Transverse colon (tissue), 4 donors: ENCODE measurements at regions not wholly inside any gene's neighbourhood (a gene's known extent, or its start where the extent isn't known, plus 50 kb on each side); places are given as distances from the start of the nearest gene placed in this dataset.
"Not testable (repeated sequence)": the region's sequence is repeated elsewhere in the genome, so short reads cannot be mapped to it uniquely, and the experiment has no call there.

Experiments
- DNase-seq: peaks from one replicate; pipeline ENCODE4 v3.0.0-alpha.2; 2019
- H3K27ac ChIP-seq, 4 donors: fragments of 200-600 bp; sonication (generic); 2 replicates each; pipeline ENCODE4 v1.5.1; 2016 to 2018; ENCODE audit warnings: inconsistent platforms in 4 of 4
- H3K27me3 ChIP-seq: fragments of 200-600 bp; sonication (generic); 2 replicates; pipeline ENCODE4 v1.5.1; 2017; ENCODE audit warnings: inconsistent platforms
- H3K36me3 ChIP-seq, 4 donors: fragments of 200-600 bp; sonication (generic); 2 replicates each; pipeline ENCODE4 v1.5.1; 2017 to 2019; ENCODE audit warnings: inconsistent platforms in 4 of 4
- H3K4me1 ChIP-seq, 4 donors: fragments of 200-600 bp; sonication (generic); 2 replicates each; pipeline ENCODE4 v1.5.1; 2017 to 2020; ENCODE audit warnings: inconsistent platforms in 4 of 4
- H3K4me3 ChIP-seq, 4 donors: fragments of 200-600 bp; sonication (generic); 1 replicate in 1 of 4; 2 replicates in 3 of 4; pipeline versions ENCODE4 v1.5.1 to v1.6.1; 2017 to 2019; ENCODE audit warnings: inconsistent platforms in 4 of 4
- H3K9me3 ChIP-seq, 2 donors: fragments of 200-600 bp; sonication (generic); 2 replicates each; pipeline ENCODE4 v1.5.1; 2017 to 2019; ENCODE audit warnings: inconsistent platforms in 2 of 2
- EP300 ChIP-seq: sonication (generic); formaldehyde crosslinking; IDR thresholded peaks from one replicate; pipeline ENCODE4 v1.6.1; 2017; ENCODE audit warnings: antibody characterized with exemption, low read depth
- POLR2A ChIP-seq: fragments of 450-650 bp; IDR thresholded peaks from one replicate; pipeline ENCODE4 v1.6.1; 2016; ENCODE audit warnings: antibody characterized with exemption, mild to moderate bottlenecking, moderate library complexity
- POLR2AphosphoS5 ChIP-seq, 3 donors: sonication (generic); formaldehyde crosslinking; IDR thresholded peaks; one replicate each; pipeline ENCODE4 v1.6.1; 2016; ENCODE audit warnings: antibody characterized with exemption in 3 of 3
- WGBS, 2 donors: methylation state at CpG; one replicate each; pipeline ENCODE4 v1.1.5; 2018; ENCODE audit warnings: low coverage in 1 of 2; 5-methylcytosine and 5-hydroxymethylcytosine counted together
- in situ Hi-C, 4 donors: fragments of 200-750 bp; cut with MboI; loops; one replicate each; pipeline versions ENCODE4 v1.15.0 to v1.15.1; 2017; ENCODE audit warnings: low sequenced_read_pairs in 3 of 4, low pct_ligation_motif_present in 1 of 4, low pct_unique_long_range_greater_than_20kb in 1 of 4
- intact Hi-C: fragments of 100-400 bp; cut with DNase I; formaldehyde crosslinking; loops from one replicate; pipeline ENCODE4 v1.15.1; 2023; ENCODE audit warnings: low total_unique reads
- TF ChIP-seq, protein P1 (sequence below), 5 experiments: fragments of 200-600 bp in 3 of 5; fragments of 450-650 bp in 2 of 5; sonication (generic) in 3 of 5; IDR thresholded peaks; 1 replicate in 2 of 5; 2 replicates in 3 of 5; pipeline ENCODE4 v1.5.1; 2016 to 2017; ENCODE audit warnings: antibody characterized with exemption in 5 of 5, inconsistent platforms in 3 of 5, mild to moderate bottlenecking in 2 of 5, moderate library complexity in 1 of 5

DNA sequence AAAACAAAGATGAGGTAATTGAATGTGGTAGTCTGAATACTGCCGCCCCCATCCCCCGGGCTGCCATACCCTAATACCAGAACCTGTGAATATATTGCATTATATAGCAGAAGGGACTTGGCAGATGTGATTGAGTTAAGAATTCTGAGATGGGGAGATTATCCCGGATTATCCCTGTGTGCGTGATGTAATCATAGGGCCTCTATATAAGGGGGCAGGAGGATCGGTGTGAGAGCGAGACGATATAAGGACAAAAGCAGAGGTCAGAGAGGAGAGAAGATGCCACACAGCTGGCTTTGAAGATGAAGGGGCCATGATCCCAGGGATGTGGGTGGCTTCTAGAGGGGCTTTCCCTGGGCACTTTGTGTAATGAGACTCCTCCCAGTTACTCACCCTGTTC lies 101.7 kb upstream of the TLE1 start:
- DNase-seq = no peak

DNA sequence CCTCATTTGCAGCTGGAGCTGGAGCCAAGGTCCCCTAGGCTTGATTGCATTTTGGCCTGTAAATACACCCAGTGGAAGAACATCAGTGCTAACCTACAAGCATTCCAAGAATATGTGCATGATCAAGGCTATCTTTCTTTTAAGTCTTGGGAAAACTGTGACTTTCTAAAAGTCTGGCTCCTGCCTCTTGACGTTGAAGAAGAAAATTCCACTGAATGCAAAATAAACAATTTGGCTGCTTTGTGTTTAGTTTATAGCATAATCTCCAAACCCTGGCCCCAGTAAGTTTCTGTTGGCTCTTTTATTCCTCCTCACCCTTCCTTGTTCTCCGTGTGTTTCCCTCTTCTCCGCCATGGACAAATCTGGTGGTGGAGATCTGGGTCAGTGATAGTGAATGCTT lies 109.3 kb upstream of the TLE1 start:
- in situ Hi-C loops = no loop called here
- no peak for DNase-seq
- H3K27me3 ChIP-seq = no peaks in the 10 kb centered on the region
- no peaks in the 10 kb centered on the region for H3K36me3 ChIP-seq
- H3K27ac ChIP-seq = no peak overlapping the region
- 60 to 70% methylated on average over 3 of the region's 3 CpGs for WGBS, 2 donors
- H3K4me1 ChIP-seq = peaks cover 0 to 5% (median 2%) of the 10 kb centered on the region in 4 donors
- no peaks in the 10 kb centered on the region for H3K9me3 ChIP-seq
- no peak for TF ChIP-seq EP300
- TF ChIP-seq POLR2A = no peak
- TF ChIP-seq, protein P1, sequence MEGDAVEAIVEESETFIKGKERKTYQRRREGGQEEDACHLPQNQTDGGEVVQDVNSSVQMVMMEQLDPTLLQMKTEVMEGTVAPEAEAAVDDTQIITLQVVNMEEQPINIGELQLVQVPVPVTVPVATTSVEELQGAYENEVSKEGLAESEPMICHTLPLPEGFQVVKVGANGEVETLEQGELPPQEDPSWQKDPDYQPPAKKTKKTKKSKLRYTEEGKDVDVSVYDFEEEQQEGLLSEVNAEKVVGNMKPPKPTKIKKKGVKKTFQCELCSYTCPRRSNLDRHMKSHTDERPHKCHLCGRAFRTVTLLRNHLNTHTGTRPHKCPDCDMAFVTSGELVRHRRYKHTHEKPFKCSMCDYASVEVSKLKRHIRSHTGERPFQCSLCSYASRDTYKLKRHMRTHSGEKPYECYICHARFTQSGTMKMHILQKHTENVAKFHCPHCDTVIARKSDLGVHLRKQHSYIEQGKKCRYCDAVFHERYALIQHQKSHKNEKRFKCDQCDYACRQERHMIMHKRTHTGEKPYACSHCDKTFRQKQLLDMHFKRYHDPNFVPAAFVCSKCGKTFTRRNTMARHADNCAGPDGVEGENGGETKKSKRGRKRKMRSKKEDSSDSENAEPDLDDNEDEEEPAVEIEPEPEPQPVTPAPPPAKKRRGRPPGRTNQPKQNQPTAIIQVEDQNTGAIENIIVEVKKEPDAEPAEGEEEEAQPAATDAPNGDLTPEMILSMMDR (IDR thresholded peaks at IDR 0.05) = no peak
- TF ChIP-seq POLR2AphosphoS5 (IDR thresholded peaks at IDR 0.05) = no peak
- intact Hi-C loops = no loop called here
- no peak overlapping the region for H3K4me3 ChIP-seq

More for the DNA sequence above, 101.7 kb upstream of the TLE1 start:
- in situ Hi-C loops = no loop called here
- no peaks in the 10 kb centered on the region for H3K9me3 ChIP-seq
- H3K27me3 ChIP-seq = no peaks in the 10 kb centered on the region
- no peak overlapping the region for H3K4me3 ChIP-seq
- TF ChIP-seq POLR2AphosphoS5 (IDR thresholded peaks at IDR 0.05) = no peak
- no peak for TF ChIP-seq POLR2A
- no peak for TF ChIP-seq EP300
- TF ChIP-seq, protein P1 (IDR thresholded peaks at IDR 0.05) = no peak
- H3K36me3 ChIP-seq = no peaks in the 10 kb centered on the region
- intact Hi-C loops = no loop called here
- 92 to 96% methylated on average over 7 of the region's 7 CpGs for WGBS, 2 donors
- peaks cover 0 to 16% (median 10%) of the 10 kb centered on the region in 4 donors for H3K4me1 ChIP-seq
- no peak overlapping the region for H3K27ac ChIP-seq

DNA sequence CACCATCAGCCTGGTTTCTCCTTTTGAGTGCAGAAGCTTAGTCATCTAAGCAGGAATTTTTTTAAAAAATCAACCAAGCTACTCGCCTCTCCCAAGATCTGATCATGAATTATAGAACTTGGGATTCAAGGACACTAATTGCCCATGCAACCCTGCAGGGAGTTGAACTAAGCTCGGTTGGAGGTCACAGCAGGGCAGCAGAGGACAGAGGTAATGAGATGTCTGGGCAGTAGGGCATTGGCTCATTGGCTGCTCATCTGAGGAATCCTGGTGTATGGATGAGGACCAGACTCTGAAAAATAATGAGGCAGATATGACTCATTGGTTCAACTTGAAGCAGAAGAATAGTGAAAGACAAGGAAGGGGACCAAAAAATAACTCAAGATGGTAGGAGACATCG lies 111.8 kb upstream of the TLE1 start:
- Histone ChIP-seq H3K27me3 (no peaks in the 10 kb centered on the region), H3K4me1 (peaks cover 0 to 7% (median 3%) of the 10 kb centered on the region in 4 donors), H3K4me3 (no peak overlapping the region), H3K27ac (no peak overlapping the region), H3K9me3 (no peaks in the 10 kb centered on the region), H3K36me3 (no peaks in the 10 kb centered on the region)
- in situ Hi-C loops (no loop called here), intact Hi-C loops (no loop called here)
- DNase-seq = no peak
- TF ChIP-seq POLR2AphosphoS5 (IDR thresholded peaks at IDR 0.05) (no peak), POLR2A (no peak), EP300 (no peak)
- TF ChIP-seq, protein P1 (IDR thresholded peaks at IDR 0.05) = no peak
- WGBS, 2 donors = 50 to 70% methylated on average over 1 to 3 of the region's 3 CpGs

DNA sequence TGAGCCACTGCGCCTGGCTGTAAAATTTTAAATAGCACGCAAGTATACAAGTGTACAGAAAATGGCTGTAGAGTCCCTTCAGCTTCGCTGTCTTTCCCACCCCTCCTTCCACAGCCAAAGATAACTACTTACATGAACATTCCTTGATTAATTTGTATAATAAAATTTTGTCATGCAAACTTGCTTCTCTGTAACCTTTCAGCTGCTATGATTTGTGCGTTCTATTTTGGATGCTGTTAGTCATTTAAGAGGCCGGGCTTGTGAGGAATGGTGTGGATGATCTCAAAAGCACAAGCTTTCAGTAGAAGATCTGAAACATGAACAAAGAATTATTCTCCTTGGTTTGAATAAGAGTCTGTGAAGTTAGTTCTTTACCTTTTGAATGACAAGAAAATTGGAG lies 115.0 kb upstream of the TLE1 start:
- intact Hi-C loops (no loop called here), in situ Hi-C loops (no loop called here)
- peak overlapping the region; percentile 40 to 65 (median 54) for H3K27ac ChIP-seq
- no peaks in the 10 kb centered on the region for H3K36me3 ChIP-seq
- 71% methylated on average over 3 to 5 of the region's 5 CpGs for WGBS, 2 donors
- H3K9me3 ChIP-seq = no peaks in the 10 kb centered on the region
- peaks cover 0 to 7% (median 1%) of the 10 kb centered on the region in 4 donors for H3K4me1 ChIP-seq
- H3K4me3 ChIP-seq = no peak overlapping the region
- peak; percentile 13 for TF ChIP-seq EP300
- TF ChIP-seq POLR2A = no peak
- TF ChIP-seq POLR2AphosphoS5 (IDR thresholded peaks at IDR 0.05) = peak in 2 of 3 donors; percentile 63
- no peaks in the 10 kb centered on the region for H3K27me3 ChIP-seq
- no peak for DNase-seq

DNA sequence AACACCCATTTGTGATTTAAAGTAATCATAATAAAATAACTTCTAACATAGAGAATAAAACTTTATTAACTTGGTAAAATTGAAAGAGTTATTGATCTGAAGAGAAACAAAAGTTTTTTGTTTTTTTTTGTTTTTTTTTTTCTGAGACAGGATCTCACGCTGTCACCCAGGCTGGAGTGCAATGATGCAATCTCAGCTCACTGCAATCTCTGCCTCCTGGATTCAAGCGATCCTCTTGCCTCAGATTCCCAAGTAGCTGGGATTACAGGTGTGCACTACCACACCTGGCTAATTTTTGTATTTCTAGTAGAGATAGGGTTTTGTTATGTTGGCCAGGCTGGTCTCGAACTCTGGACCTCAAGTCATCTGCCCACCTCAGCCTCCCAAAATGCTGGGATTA lies 116.5 kb upstream of the SPATA31D4 start:
- H3K9me3 ChIP-seq, H3K27me3 ChIP-seq, intact Hi-C loops, DNase-seq, in situ Hi-C loops, H3K4me3 ChIP-seq, H3K36me3 ChIP-seq, H3K27ac ChIP-seq: not testable (repeated sequence)
- peaks cover 0 to 14% (median 1%) of the 10 kb centered on the region in 4 donors for H3K4me1 ChIP-seq
- WGBS, 2 donors = 96 to 100% methylated on average over 2 to 3 of the region's 3 CpGs
